ENCODE measurements at regions not wholly inside any gene's neighbourhood (a gene's known extent, or its start where the extent isn't known, plus 50 kb on each side); places are given as distances from the start of the nearest gene placed in this dataset.

GRCh38 chr5:29002481-29002880, 1964.1 kb upstream of the CDH9 start (continued):
- TF ChIP-seq CHD7 (IDR thresholded peaks at IDR 0.05; ENCODE audit: insufficient replicate concordance, low read length) (no peak), SIX5 (IDR thresholded peaks at IDR 0.05; ENCODE audit: low read depth, low read length) (no peak), RBBP5 (IDR thresholded peaks at IDR 0.05; ENCODE audit: borderline replicate concordance, low read depth, low read length) (no peak), CTCF (IDR thresholded peaks at IDR 0.05; ENCODE audit: control extremely low read depth in 1 of 3, insufficient read depth in 1 of 3, low read depth in 1 of 3, low read length in 3 of 3) (no peak), USF2 (IDR thresholded peaks at IDR 0.05; ENCODE audit: low read length) (no peak)

Data from H1 (cell line).